ENCODE measurements at regions not wholly inside any gene's neighbourhood (a gene's known extent, or its start where the extent isn't known, plus 50 kb on each side); places are given as distances from the start of the nearest gene placed in this dataset.

DNA sequence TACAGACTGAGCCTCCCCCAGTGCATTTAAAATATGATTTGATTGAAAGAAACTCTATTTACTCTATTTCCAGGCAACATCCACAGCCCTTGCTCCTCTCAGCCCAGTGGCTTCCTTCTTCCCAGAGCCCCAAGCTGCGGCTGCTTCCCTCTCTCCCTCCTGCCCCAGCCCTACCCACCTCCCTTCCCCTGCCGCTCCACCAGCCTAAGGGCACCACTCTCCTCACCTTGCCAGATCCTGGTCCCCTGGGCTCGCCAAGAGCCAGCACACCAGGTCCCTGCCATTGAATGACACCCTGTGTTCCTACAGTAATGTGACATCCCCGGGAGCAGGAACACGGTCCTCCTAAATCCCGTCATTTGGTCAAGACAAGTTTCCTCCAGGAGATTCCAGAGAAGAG lies 236.0 kb downstream of the RBFOX3 start:
- TF ChIP-seq, protein P1, sequence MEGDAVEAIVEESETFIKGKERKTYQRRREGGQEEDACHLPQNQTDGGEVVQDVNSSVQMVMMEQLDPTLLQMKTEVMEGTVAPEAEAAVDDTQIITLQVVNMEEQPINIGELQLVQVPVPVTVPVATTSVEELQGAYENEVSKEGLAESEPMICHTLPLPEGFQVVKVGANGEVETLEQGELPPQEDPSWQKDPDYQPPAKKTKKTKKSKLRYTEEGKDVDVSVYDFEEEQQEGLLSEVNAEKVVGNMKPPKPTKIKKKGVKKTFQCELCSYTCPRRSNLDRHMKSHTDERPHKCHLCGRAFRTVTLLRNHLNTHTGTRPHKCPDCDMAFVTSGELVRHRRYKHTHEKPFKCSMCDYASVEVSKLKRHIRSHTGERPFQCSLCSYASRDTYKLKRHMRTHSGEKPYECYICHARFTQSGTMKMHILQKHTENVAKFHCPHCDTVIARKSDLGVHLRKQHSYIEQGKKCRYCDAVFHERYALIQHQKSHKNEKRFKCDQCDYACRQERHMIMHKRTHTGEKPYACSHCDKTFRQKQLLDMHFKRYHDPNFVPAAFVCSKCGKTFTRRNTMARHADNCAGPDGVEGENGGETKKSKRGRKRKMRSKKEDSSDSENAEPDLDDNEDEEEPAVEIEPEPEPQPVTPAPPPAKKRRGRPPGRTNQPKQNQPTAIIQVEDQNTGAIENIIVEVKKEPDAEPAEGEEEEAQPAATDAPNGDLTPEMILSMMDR (IDR thresholded peaks at IDR 0.05; ENCODE audit: extremely low read depth in 1 of 2, insufficient read depth in 1 of 2, low read depth in 1 of 2, low read length in 2 of 2) = no peak
- TF ChIP-seq POLR2A (IDR thresholded peaks at IDR 0.05; ENCODE audit: low read depth, low read length) (no peak), POLR2AphosphoS5 (IDR thresholded peaks at IDR 0.05; ENCODE audit: insufficient read depth, low read depth, low read length) (no peak), MAX (IDR thresholded peaks at IDR 0.05; ENCODE audit: insufficient read depth, insufficient read length) (no peak), MYC (IDR thresholded peaks at IDR 0.05; ENCODE audit: low read depth, low read length) (no peak)
